MM.1S (cell line): ENCODE measurements at regions not wholly inside any gene's neighbourhood (a gene's known extent, or its start where the extent isn't known, plus 50 kb on each side); places are given as distances from the start of the nearest gene placed in this dataset.

Experiments
- DNase-seq: peaks from one replicate; pipeline ENCODE4 v3.0.0-alpha.2; 2015
- H2AFZ ChIP-seq: fragments of 300-600 bp; sonication (generic); 2 replicates; pipeline ENCODE4 v1.6.0; 2016; ENCODE audit warnings: antibody characterized with exemption, low read length
- H3F3A ChIP-seq: fragments of 300-600 bp; sonication (generic); 2 replicates; pipeline ENCODE4 v1.6.1; 2016; ENCODE audit warnings: mild to moderate bottlenecking, antibody characterized with exemption, low read length, moderate library complexity, mixed read lengths; ENCODE audit not compliant: insufficient read depth
- H3K27ac ChIP-seq: fragments of 300-600 bp; sonication (generic); 2 replicates; pipeline ENCODE4 v1.5.1; 2016; ENCODE audit warnings: mild to moderate bottlenecking, low read length
- H3K27me3 ChIP-seq: fragments of 300-600 bp; sonication (generic); replicated peaks from 2 replicates; pipeline ENCODE4 v1.6.0; 2016; ENCODE audit warnings: low read length; ENCODE audit not compliant: insufficient read depth
- H3K36me3 ChIP-seq: fragments of 300-600 bp; sonication (generic); replicated peaks from 2 replicates; pipeline ENCODE4 v1.6.1; 2016; ENCODE audit warnings: mild to moderate bottlenecking, low read length, mixed read lengths; ENCODE audit not compliant: insufficient read depth
- H3K4me1 ChIP-seq: fragments of 300-600 bp; sonication (generic); 2 replicates; pipeline ENCODE4 v1.6.1; 2016; ENCODE audit warnings: low read length, mixed read lengths
- H3K4me2 ChIP-seq: fragments of 300-600 bp; sonication (generic); 2 replicates; pipeline ENCODE4 v1.6.0; 2016; ENCODE audit warnings: low read depth, low read length
- H3K4me3 ChIP-seq: fragments of 300-600 bp; sonication (generic); 2 replicates; pipeline ENCODE4 v1.5.1; 2016; ENCODE audit warnings: low read length, mixed read lengths
- H3K79me2 ChIP-seq: fragments of 300-600 bp; sonication (generic); 2 replicates; pipeline ENCODE4 v1.6.1; 2016; ENCODE audit warnings: mixed run types, low read length, mixed read lengths
- H3K9ac ChIP-seq: fragments of 300-600 bp; sonication (generic); 2 replicates; pipeline ENCODE4 v1.6.1; 2016; ENCODE audit warnings: low read length, mixed read lengths
- H3K9me2 ChIP-seq: fragments of 300-600 bp; sonication (generic); replicated peaks from 2 replicates; pipeline ENCODE4 v1.6.1; 2016; ENCODE audit warnings: mild to moderate bottlenecking, low read length, mixed read lengths; ENCODE audit not compliant: insufficient read depth
- H3K9me3 ChIP-seq: fragments of 300-600 bp; sonication (generic); replicated peaks from 2 replicates; pipeline ENCODE4 v1.6.1; 2016; ENCODE audit warnings: mild to moderate bottlenecking, low read length, mixed read lengths; ENCODE audit not compliant: insufficient read depth
- H4K20me1 ChIP-seq: fragments of 300-600 bp; sonication (generic); 2 replicates; pipeline ENCODE4 v1.6.1; 2016; ENCODE audit warnings: mild to moderate bottlenecking, low read length, moderate library complexity, mixed read lengths; ENCODE audit not compliant: insufficient read depth
- EZH2 ChIP-seq: fragments of 300-600 bp; sonication (generic); optimal IDR thresholded peaks from 2 replicates; pipeline ENCODE3; 2017; ENCODE audit warnings: low read depth, mild to moderate bottlenecking, antibody characterized with exemption, low read length, mixed read lengths
- EZH2phosphoT487 ChIP-seq: fragments of 300-600 bp; sonication (generic); IDR thresholded peaks from 2 replicates; pipeline ENCODE4 v1.6.1; 2018; ENCODE audit warnings: antibody characterized with exemption, low read length
- TF ChIP-seq, protein P1 (sequence below): fragments of 300-600 bp; sonication (generic); IDR thresholded peaks from 2 replicates; pipeline ENCODE4 v1.5.1; 2016; ENCODE audit warnings: antibody characterized with exemption, low read length, mixed read lengths

- Histone ChIP-seq H3K4me2 (no peak overlapping the region), H3K9me3 (no peaks in the 10 kb centered on the region), H4K20me1 (no peaks in the 10 kb centered on the region), H3F3A (no peaks in the 10 kb centered on the region), H3K79me2 (no peaks in the 10 kb centered on the region), H3K4me3 (no peak overlapping the region), H3K9me2 (no peaks in the 10 kb centered on the region), H3K27ac (no peak overlapping the region), H2AFZ (no peak overlapping the region), H3K27me3 (no peaks in the 10 kb centered on the region), H3K9ac (no peak overlapping the region), H3K36me3 (no peaks in the 10 kb centered on the region), H3K4me1 (no peaks in the 10 kb centered on the region)
- TF ChIP-seq EZH2: no peak
- no peak for TF ChIP-seq EZH2phosphoT487
- TF ChIP-seq, protein P1, sequence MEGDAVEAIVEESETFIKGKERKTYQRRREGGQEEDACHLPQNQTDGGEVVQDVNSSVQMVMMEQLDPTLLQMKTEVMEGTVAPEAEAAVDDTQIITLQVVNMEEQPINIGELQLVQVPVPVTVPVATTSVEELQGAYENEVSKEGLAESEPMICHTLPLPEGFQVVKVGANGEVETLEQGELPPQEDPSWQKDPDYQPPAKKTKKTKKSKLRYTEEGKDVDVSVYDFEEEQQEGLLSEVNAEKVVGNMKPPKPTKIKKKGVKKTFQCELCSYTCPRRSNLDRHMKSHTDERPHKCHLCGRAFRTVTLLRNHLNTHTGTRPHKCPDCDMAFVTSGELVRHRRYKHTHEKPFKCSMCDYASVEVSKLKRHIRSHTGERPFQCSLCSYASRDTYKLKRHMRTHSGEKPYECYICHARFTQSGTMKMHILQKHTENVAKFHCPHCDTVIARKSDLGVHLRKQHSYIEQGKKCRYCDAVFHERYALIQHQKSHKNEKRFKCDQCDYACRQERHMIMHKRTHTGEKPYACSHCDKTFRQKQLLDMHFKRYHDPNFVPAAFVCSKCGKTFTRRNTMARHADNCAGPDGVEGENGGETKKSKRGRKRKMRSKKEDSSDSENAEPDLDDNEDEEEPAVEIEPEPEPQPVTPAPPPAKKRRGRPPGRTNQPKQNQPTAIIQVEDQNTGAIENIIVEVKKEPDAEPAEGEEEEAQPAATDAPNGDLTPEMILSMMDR: no peak
- DNase-seq: no peak
Measured at GRCh38 chr9:97790542-97790941, 62.5 kb upstream of the FOXE1 start.

DNA sequence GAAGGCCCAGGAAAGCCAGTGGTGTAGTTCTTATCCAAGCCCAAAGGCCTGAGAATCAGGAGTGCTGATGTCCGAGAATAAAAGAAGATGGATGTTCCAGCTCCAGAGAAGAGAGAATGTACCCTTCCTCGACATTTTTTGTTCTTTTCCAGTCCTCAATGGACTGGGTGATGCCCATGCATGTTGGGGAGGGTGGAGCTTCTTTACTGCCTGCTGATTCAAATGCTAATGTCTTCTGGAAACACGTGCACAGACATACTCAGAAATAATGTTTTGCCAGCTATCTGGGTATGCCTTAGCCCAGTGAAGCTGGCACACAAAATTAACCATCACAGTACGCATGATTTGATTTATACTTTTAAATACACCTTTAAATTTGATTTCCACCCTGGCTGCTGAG lies 61.5 kb upstream of the FOXE1 start:
- Histone ChIP-seq H3K4me2 (no peak overlapping the region), H3K4me3 (no peak overlapping the region), H3K27ac (no peak overlapping the region), H3K27me3 (no peaks in the 10 kb centered on the region), H3K9me3 (no peaks in the 10 kb centered on the region), H3K36me3 (no peaks in the 10 kb centered on the region), H3F3A (no peaks in the 10 kb centered on the region), H4K20me1 (no peaks in the 10 kb centered on the region), H3K79me2 (no peaks in the 10 kb centered on the region), H3K4me1 (no peaks in the 10 kb centered on the region), H2AFZ (no peak overlapping the region), H3K9me2 (no peaks in the 10 kb centered on the region), H3K9ac (no peak overlapping the region)
- TF ChIP-seq, protein P1: no peak
- no peak for TF ChIP-seq EZH2phosphoT487
- no peak for TF ChIP-seq EZH2
- DNase-seq: no peak

DNA sequence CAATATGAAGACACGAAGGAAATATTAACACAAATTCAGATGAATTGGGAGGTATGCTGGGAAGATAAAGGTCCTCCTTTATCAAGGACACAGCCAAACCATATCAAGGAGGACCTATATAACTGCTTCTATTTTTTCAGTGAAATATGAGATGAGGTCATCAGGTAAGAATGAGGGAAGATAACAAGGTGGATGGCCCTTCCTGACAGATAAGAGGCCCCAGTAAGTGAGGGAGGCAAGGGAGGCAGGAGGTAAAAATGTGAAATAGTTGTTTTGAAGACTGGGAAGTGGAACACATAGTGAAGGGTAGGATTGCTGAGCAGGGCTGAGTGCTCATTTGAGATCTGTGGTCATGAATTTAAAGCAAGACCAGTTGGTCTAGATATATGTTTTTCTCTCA lies 60.0 kb upstream of the FOXE1 start:
- no peaks in the 10 kb centered on the region for H4K20me1 ChIP-seq
- no peaks in the 10 kb centered on the region for H3K79me2 ChIP-seq
- no peak overlapping the region for H3K27ac ChIP-seq
- no peaks in the 10 kb centered on the region for H3K36me3 ChIP-seq
- no peak overlapping the region for H3K4me2 ChIP-seq
- TF ChIP-seq, protein P1: no peak
- TF ChIP-seq EZH2phosphoT487: no peak
- TF ChIP-seq EZH2: no peak
- no peaks in the 10 kb centered on the region for H3K4me1 ChIP-seq
- no peaks in the 10 kb centered on the region for H3K27me3 ChIP-seq
- no peak for DNase-seq
- no peaks in the 10 kb centered on the region for H3K9me3 ChIP-seq
- H3K9ac ChIP-seq: no peak overlapping the region
- H3K4me3 ChIP-seq: no peak overlapping the region
- H2AFZ ChIP-seq: no peak overlapping the region
- no peaks in the 10 kb centered on the region for H3F3A ChIP-seq
- no peaks in the 10 kb centered on the region for H3K9me2 ChIP-seq
